ENCODE measurements at regions not wholly inside any gene's neighbourhood (a gene's known extent, or its start where the extent isn't known, plus 50 kb on each side); places are given as distances from the start of the nearest gene placed in this dataset.

DNA sequence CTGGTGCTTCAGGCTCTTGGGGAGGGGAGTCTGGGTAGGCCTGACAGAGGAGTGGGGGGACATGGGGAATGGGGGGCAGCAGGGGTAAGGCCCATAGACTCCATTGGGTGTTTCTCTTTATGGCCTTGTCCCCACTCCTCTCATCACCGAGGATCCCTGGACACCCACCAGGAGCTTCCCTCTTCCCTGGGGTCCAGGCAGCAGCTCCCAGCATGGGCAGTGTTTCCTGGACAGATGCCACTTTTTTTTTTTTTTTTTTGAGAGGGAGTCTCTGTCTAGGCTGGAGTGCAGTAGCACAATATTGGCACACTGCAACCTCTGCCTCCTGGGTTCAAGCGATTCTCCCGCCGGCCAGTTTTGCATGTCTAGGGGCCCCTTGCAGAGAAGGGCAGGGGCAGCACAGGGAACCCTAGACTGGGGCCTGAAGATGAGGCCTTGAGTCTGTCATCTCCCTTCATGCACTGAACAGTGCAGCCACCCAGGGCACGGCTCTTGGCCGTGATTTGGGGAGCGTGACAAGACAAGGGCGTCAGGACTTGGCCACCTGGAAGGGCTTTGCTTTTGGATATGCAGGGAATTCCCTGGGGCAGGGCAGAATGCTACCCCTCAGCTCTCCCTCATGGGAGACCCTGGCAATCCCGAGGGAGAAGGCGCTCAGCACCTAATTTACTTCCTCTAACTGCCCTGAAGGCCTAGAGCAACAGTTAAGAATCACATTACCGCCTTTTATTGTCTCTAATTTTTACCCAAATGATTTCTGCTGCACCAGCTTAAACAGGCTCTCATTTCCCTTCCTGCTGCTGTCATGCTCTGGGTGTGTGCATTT lies 213.9 kb upstream of the ZNF536 start:
- ChIA-PET RAD21 (ENCODE audit: low non-redundant PET in 1 of 2, low total read pairs in 2 of 2, uncharacterized antibody in 2 of 2, unreplicated experiment in 2 of 2) (no interaction called here), CTCF (no interaction called here), POLR2A (no interaction called here)
- DNase-seq (ENCODE audit: low read depth, low spot score) (no peak), ATAC-seq (no peak)
- H2AFZ ChIP-seq (ENCODE audit: low read depth, low read length, poor library complexity, severe bottlenecking) = no peak overlapping the region
- no peak overlapping the region for H3K9ac ChIP-seq (ENCODE audit: low read length)
- H3K27ac ChIP-seq (ENCODE audit: low read depth, low read length) = no peak overlapping the region
- TF ChIP-seq ZFX (IDR thresholded peaks at IDR 0.05) (no peak), ELF1 (IDR thresholded peaks at IDR 0.05; ENCODE audit: borderline replicate concordance, low read depth) (no peak), ZNF274 (IDR thresholded peaks at IDR 0.05; ENCODE audit: low read depth, low read length) (no peak), CEBPB (IDR thresholded peaks at IDR 0.05; ENCODE audit: low read depth) (no peak), CBX3 (IDR thresholded peaks at IDR 0.05; ENCODE audit: low read depth) (no peak), JUND (IDR thresholded peaks at IDR 0.05) (no peak), SIN3A (IDR thresholded peaks at IDR 0.05; ENCODE audit: low read depth) (no peak), POLR2A (IDR thresholded peaks at IDR 0.05; ENCODE audit: borderline replicate concordance, extremely low read depth, insufficient read depth, insufficient read length) (no peak), YY1 (IDR thresholded peaks at IDR 0.05; ENCODE audit: extremely low read depth, insufficient replicate concordance, low read depth, low read length) (no peak), ATF3 (IDR thresholded peaks at IDR 0.05) (no peak), RAD21 (IDR thresholded peaks at IDR 0.05; ENCODE audit: low read depth) (no peak), FOSL1 (IDR thresholded peaks at IDR 0.05; ENCODE audit: low read depth) (no peak), TCF7L2 (IDR thresholded peaks at IDR 0.05; ENCODE audit: borderline replicate concordance, extremely low read depth, insufficient read depth, insufficient read length) (no peak), POLR2AphosphoS5 (IDR thresholded peaks at IDR 0.05; ENCODE audit: low read depth, low read length) (no peak), SP1 (IDR thresholded peaks at IDR 0.05; ENCODE audit: low read depth) (no peak)
- TF ChIP-seq, protein P1, sequence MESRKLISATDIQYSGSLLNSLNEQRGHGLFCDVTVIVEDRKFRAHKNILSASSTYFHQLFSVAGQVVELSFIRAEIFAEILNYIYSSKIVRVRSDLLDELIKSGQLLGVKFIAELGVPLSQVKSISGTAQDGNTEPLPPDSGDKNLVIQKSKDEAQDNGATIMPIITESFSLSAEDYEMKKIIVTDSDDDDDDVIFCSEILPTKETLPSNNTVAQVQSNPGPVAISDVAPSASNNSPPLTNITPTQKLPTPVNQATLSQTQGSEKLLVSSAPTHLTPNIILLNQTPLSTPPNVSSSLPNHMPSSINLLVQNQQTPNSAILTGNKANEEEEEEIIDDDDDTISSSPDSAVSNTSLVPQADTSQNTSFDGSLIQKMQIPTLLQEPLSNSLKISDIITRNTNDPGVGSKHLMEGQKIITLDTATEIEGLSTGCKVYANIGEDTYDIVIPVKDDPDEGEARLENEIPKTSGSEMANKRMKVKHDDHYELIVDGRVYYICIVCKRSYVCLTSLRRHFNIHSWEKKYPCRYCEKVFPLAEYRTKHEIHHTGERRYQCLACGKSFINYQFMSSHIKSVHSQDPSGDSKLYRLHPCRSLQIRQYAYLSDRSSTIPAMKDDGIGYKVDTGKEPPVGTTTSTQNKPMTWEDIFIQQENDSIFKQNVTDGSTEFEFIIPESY (IDR thresholded peaks at IDR 0.05; ENCODE audit: extremely low read depth, insufficient replicate concordance, low read length) = no peak
- TF ChIP-seq, protein P2, sequence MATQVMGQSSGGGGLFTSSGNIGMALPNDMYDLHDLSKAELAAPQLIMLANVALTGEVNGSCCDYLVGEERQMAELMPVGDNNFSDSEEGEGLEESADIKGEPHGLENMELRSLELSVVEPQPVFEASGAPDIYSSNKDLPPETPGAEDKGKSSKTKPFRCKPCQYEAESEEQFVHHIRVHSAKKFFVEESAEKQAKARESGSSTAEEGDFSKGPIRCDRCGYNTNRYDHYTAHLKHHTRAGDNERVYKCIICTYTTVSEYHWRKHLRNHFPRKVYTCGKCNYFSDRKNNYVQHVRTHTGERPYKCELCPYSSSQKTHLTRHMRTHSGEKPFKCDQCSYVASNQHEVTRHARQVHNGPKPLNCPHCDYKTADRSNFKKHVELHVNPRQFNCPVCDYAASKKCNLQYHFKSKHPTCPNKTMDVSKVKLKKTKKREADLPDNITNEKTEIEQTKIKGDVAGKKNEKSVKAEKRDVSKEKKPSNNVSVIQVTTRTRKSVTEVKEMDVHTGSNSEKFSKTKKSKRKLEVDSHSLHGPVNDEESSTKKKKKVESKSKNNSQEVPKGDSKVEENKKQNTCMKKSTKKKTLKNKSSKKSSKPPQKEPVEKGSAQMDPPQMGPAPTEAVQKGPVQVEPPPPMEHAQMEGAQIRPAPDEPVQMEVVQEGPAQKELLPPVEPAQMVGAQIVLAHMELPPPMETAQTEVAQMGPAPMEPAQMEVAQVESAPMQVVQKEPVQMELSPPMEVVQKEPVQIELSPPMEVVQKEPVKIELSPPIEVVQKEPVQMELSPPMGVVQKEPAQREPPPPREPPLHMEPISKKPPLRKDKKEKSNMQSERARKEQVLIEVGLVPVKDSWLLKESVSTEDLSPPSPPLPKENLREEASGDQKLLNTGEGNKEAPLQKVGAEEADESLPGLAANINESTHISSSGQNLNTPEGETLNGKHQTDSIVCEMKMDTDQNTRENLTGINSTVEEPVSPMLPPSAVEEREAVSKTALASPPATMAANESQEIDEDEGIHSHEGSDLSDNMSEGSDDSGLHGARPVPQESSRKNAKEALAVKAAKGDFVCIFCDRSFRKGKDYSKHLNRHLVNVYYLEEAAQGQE (IDR thresholded peaks at IDR 0.05; ENCODE audit: low read depth) = no peak
- TF ChIP-seq, protein P3, sequence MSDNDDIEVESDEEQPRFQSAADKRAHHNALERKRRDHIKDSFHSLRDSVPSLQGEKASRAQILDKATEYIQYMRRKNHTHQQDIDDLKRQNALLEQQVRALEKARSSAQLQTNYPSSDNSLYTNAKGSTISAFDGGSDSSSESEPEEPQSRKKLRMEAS (IDR thresholded peaks at IDR 0.05) = no peak
- H3K4me2 ChIP-seq (ENCODE audit: low read length) = no peak overlapping the region
- H3K4me3 ChIP-seq (replicated peaks in 1 of 2; ENCODE audit: low read depth in 1 of 2, low read length in 2 of 2) = no peak overlapping the region
- H3K4me1 ChIP-seq (ENCODE audit: control insufficient read depth in 1 of 2, insufficient read depth in 2 of 2, low read length in 2 of 2) = no peaks in the 10 kb centered on the region
- no peaks in the 10 kb centered on the region for H3K9me2 ChIP-seq (ENCODE audit: insufficient read depth)
- H3K9me3 ChIP-seq (ENCODE audit: control insufficient read depth in 1 of 2, insufficient read depth in 1 of 2, low read depth in 1 of 2, low read length in 2 of 2) = no peaks in the 10 kb centered on the region
- BruUV-seq (replicated peaks) = no TSS peak
- intact Hi-C loops (cut with micrococcal nuclease) = no loop called here
- H3K79me2 ChIP-seq (ENCODE audit: insufficient read depth, low read length) = no peaks in the 10 kb centered on the region
- H3K36me3 ChIP-seq (ENCODE audit: control insufficient read depth in 1 of 2, insufficient read depth in 2 of 2, low read length in 2 of 2) = no peaks in the 10 kb centered on the region
- peaks cover 46% of the 10 kb centered on the region; the same call in 1 of the 2 replicates for H3K27me3 ChIP-seq (ENCODE audit: insufficient read depth, low read length)
- no peaks in the 10 kb centered on the region for H4K20me1 ChIP-seq (ENCODE audit: insufficient read depth)
